GM19397 (cell line): ENCODE measurements at regions not wholly inside any gene's neighbourhood (a gene's known extent, or its start where the extent isn't known, plus 50 kb on each side); places are given as distances from the start of the nearest gene placed in this dataset.
"Not testable (repeated sequence)": the region's sequence is repeated elsewhere in the genome, so short reads cannot be mapped to it uniquely, and the experiment has no call there.

Source experiments
- ATAC-seq: cut with Tn5 transposase; IDR thresholded peaks from one replicate; pipeline ENCODE4 v1.9.1; 2021; ENCODE audit warnings: mild to moderate bottlenecking, moderate library complexity; ENCODE audit not compliant: unreplicated experiment

GRCh38 chr3:67981077-67981476 is 326.7 kb upstream of the SUCLG2 start:
- no peak for ATAC-seq

- no peak for ATAC-seq
Observed at GRCh38 chr3:67979342-67979741, 324.9 kb upstream of the SUCLG2 start.

GRCh38 chr3:67977762-67978161 is 323.4 kb upstream of the SUCLG2 start:
- ATAC-seq, result no peak

- ATAC-seq, result no peak
Observed at GRCh38 chr3:67976663-67977062, 322.3 kb upstream of the SUCLG2 start.

GRCh38 chr3:67964596-67964995 is 310.2 kb upstream of the SUCLG2 start:
- no peak for ATAC-seq

GRCh38 chr3:67957268-67957667 is 302.9 kb upstream of the SUCLG2 start:
- no peak for ATAC-seq

GRCh38 chr3:67947808-67948508 is 293.5 kb upstream of the SUCLG2 start:
- ATAC-seq, result no peak

- ATAC-seq, result no peak
Observed at GRCh38 chr3:67946436-67946835, 292.0 kb upstream of the SUCLG2 start.

- no peak for ATAC-seq
Observed at GRCh38 chr3:67943546-67943945, 289.1 kb upstream of the SUCLG2 start.

GRCh38 chr3:67941433-67942030 is 287.1 kb upstream of the SUCLG2 start:
- no peak for ATAC-seq

GRCh38 chr3:67940210-67940952 is 286.0 kb upstream of the SUCLG2 start:
- no peak for ATAC-seq

- ATAC-seq, result no peak
Observed at GRCh38 chr3:67937498-67938118, 283.2 kb upstream of the SUCLG2 start.

- ATAC-seq, result not testable (repeated sequence)
Observed at GRCh38 chr3:67930394-67930793, 276.0 kb upstream of the SUCLG2 start.

- no peak for ATAC-seq
Observed at GRCh38 chr3:67923796-67924195, 269.4 kb upstream of the SUCLG2 start.

- ATAC-seq, result no peak
Observed at GRCh38 chr3:67920969-67921368, 266.6 kb upstream of the SUCLG2 start.

GRCh38 chr3:67920311-67920710 is 265.9 kb upstream of the SUCLG2 start:
- no peak for ATAC-seq

GRCh38 chr3:67916353-67916752 is 261.9 kb upstream of the SUCLG2 start:
- ATAC-seq, result no peak

- no peak for ATAC-seq
Observed at GRCh38 chr3:67907735-67908134, 253.3 kb upstream of the SUCLG2 start.

GRCh38 chr3:67906261-67906660 is 251.8 kb upstream of the SUCLG2 start:
- no peak for ATAC-seq

- ATAC-seq, result no peak
Observed at GRCh38 chr3:67901681-67902080, 247.3 kb upstream of the SUCLG2 start.

- no peak for ATAC-seq
Observed at GRCh38 chr3:67898916-67899315, 244.5 kb upstream of the SUCLG2 start.
